Transverse colon (tissue), 4 donors: ENCODE measurements at regions not wholly inside any gene's neighbourhood (a gene's known extent, or its start where the extent isn't known, plus 50 kb on each side); places are given as distances from the start of the nearest gene placed in this dataset.
A peak's percentile ranks its signal among the peaks of the same experiment; 100 is the strongest.

Source experiments
- DNase-seq: peaks from one replicate; pipeline ENCODE4 v3.0.0-alpha.2; 2019
- H3K27ac ChIP-seq, 4 donors: fragments of 200-600 bp; sonication (generic); 2 replicates each; pipeline ENCODE4 v1.5.1; 2016 to 2018; ENCODE audit warnings: inconsistent platforms in 4 of 4
- H3K27me3 ChIP-seq: fragments of 200-600 bp; sonication (generic); 2 replicates; pipeline ENCODE4 v1.5.1; 2017; ENCODE audit warnings: inconsistent platforms
- H3K36me3 ChIP-seq, 4 donors: fragments of 200-600 bp; sonication (generic); 2 replicates each; pipeline ENCODE4 v1.5.1; 2017 to 2019; ENCODE audit warnings: inconsistent platforms in 4 of 4
- H3K4me1 ChIP-seq, 4 donors: fragments of 200-600 bp; sonication (generic); 2 replicates each; pipeline ENCODE4 v1.5.1; 2017 to 2020; ENCODE audit warnings: inconsistent platforms in 4 of 4
- H3K4me3 ChIP-seq, 4 donors: fragments of 200-600 bp; sonication (generic); 1 replicate in 1 of 4; 2 replicates in 3 of 4; pipeline versions ENCODE4 v1.5.1 to v1.6.1; 2017 to 2019; ENCODE audit warnings: inconsistent platforms in 4 of 4
- H3K9me3 ChIP-seq, 2 donors: fragments of 200-600 bp; sonication (generic); 2 replicates each; pipeline ENCODE4 v1.5.1; 2017 to 2019; ENCODE audit warnings: inconsistent platforms in 2 of 2
- CTCF ChIP-seq, 5 experiments: fragments of 200-600 bp in 3 of 5; fragments of 450-650 bp in 2 of 5; sonication (generic) in 3 of 5; IDR thresholded peaks; 1 replicate in 2 of 5; 2 replicates in 3 of 5; pipeline ENCODE4 v1.5.1; 2016 to 2017; ENCODE audit warnings: antibody characterized with exemption in 5 of 5, inconsistent platforms in 3 of 5, mild to moderate bottlenecking in 2 of 5, moderate library complexity in 1 of 5
- EP300 ChIP-seq: sonication (generic); formaldehyde crosslinking; IDR thresholded peaks from one replicate; pipeline ENCODE4 v1.6.1; 2017; ENCODE audit warnings: antibody characterized with exemption, low read depth
- POLR2A ChIP-seq: fragments of 450-650 bp; IDR thresholded peaks from one replicate; pipeline ENCODE4 v1.6.1; 2016; ENCODE audit warnings: antibody characterized with exemption, mild to moderate bottlenecking, moderate library complexity
- POLR2AphosphoS5 ChIP-seq, 3 donors: sonication (generic); formaldehyde crosslinking; IDR thresholded peaks; one replicate each; pipeline ENCODE4 v1.6.1; 2016; ENCODE audit warnings: antibody characterized with exemption in 3 of 3
- WGBS, 2 donors: methylation state at CpG; one replicate each; pipeline ENCODE4 v1.1.5; 2018; ENCODE audit warnings: low coverage in 1 of 2; 5-methylcytosine and 5-hydroxymethylcytosine counted together
- in situ Hi-C, 4 donors: fragments of 200-750 bp; cut with MboI; loops; one replicate each; pipeline versions ENCODE4 v1.15.0 to v1.15.1; 2017; ENCODE audit warnings: low sequenced_read_pairs in 3 of 4, low pct_ligation_motif_present in 1 of 4, low pct_unique_long_range_greater_than_20kb in 1 of 4
- intact Hi-C: fragments of 100-400 bp; cut with DNase I; formaldehyde crosslinking; loops from one replicate; pipeline ENCODE4 v1.15.1; 2023; ENCODE audit warnings: low total_unique reads

- Histone ChIP-seq H3K9me3 (no peaks in the 10 kb centered on the region), H3K36me3 (no peaks in the 10 kb centered on the region), H3K27ac (peak overlapping the region; percentile 18 to 65 (median 40)), H3K4me3 (no peak overlapping the region), H3K27me3 (no peaks in the 10 kb centered on the region), H3K4me1 (peaks cover 0 to 13% (median 3%) of the 10 kb centered on the region in 4 donors)
- in situ Hi-C loops (loop anchor here in 2 of 4 donors (25.0 kb wide), 1 partner anchor 950 kb away; no protein-coding TSS in a partner anchor), intact Hi-C loops (no loop called here)
- DNase-seq, result peak; percentile 75
- TF ChIP-seq CTCF (IDR thresholded peaks at IDR 0.05) (no peak), EP300 (no peak), POLR2AphosphoS5 (IDR thresholded peaks at IDR 0.05) (no peak), POLR2A (no peak)
- 58 to 67% methylated on average over 1 to 11 of the region's 11 CpGs for WGBS, 2 donors
Measured at GRCh38 chr5:158162479-158163034, 303.6 kb upstream of the CLINT1 start.

GRCh38 chr5:158162026-158162425, 303.1 kb upstream of the CLINT1 start:
- Histone ChIP-seq H3K36me3 (no peaks in the 10 kb centered on the region), H3K4me1 (peaks cover 0 to 13% (median 3%) of the 10 kb centered on the region in 4 donors), H3K27me3 (no peaks in the 10 kb centered on the region), H3K9me3 (no peaks in the 10 kb centered on the region), H3K4me3 (no peak overlapping the region), H3K27ac (peak overlapping the region; percentile 18 to 65 (median 40))
- intact Hi-C loops (no loop called here), in situ Hi-C loops (loop anchor here in 2 of 4 donors (25.0 kb wide), 1 partner anchor 950 kb away; no protein-coding TSS in a partner anchor)
- 25 to 31% methylated on average over 3 to 5 of the region's 5 CpGs for WGBS, 2 donors
- no peak for DNase-seq
- no peak for TF ChIP-seq POLR2AphosphoS5 (IDR thresholded peaks at IDR 0.05)
- no peak for TF ChIP-seq POLR2A

- no peak for DNase-seq
- Histone ChIP-seq H3K9me3 (no peaks in the 10 kb centered on the region), H3K36me3 (no peaks in the 10 kb centered on the region), H3K4me3 (no peak overlapping the region), H3K4me1 (peaks cover 0 to 13% (median 3%) of the 10 kb centered on the region in 4 donors), H3K27me3 (no peaks in the 10 kb centered on the region), H3K27ac (no peak overlapping the region)
- intact Hi-C loops (no loop called here), in situ Hi-C loops (loop anchor here in 2 of 4 donors (25.0 kb wide), 1 partner anchor 953 kb away; no protein-coding TSS in a partner anchor)
- TF ChIP-seq POLR2A, result no peak
- no peak for TF ChIP-seq CTCF (IDR thresholded peaks at IDR 0.05)
- TF ChIP-seq EP300, result no peak
- TF ChIP-seq POLR2AphosphoS5 (IDR thresholded peaks at IDR 0.05), result no peak
- 82% methylated on average over 4 of the region's 4 CpGs; no CpG with 5 or more reads in 1 of the 2 donors for WGBS, 2 donors
Measured at GRCh38 chr5:158159621-158160020, 300.7 kb upstream of the CLINT1 start.

- 79% methylated on average over 3 of the region's 3 CpGs for WGBS, 2 donors
- no peak overlapping the region for H3K4me3 ChIP-seq
- H3K27ac ChIP-seq, result no peak overlapping the region
- TF ChIP-seq CTCF (IDR thresholded peaks at IDR 0.05), result no peak
- TF ChIP-seq EP300, result no peak
- no peak for TF ChIP-seq POLR2A
- no peak for TF ChIP-seq POLR2AphosphoS5 (IDR thresholded peaks at IDR 0.05)
- H3K9me3 ChIP-seq, result no peaks in the 10 kb centered on the region
- no peaks in the 10 kb centered on the region for H3K27me3 ChIP-seq
- intact Hi-C loops (no loop called here), in situ Hi-C loops (loop anchor here in 2 of 4 donors (25.0 kb wide), 1 partner anchor 956 kb away; no protein-coding TSS in a partner anchor)
- no peak for DNase-seq
- no peaks in the 10 kb centered on the region for H3K4me1 ChIP-seq
- no peaks in the 10 kb centered on the region for H3K36me3 ChIP-seq
Measured at GRCh38 chr5:158155811-158156505, 297.0 kb upstream of the CLINT1 start.
